Breast epithelium (tissue), 4 donors: ENCODE measurements at regions not wholly inside any gene's neighbourhood (a gene's known extent, or its start where the extent isn't known, plus 50 kb on each side); places are given as distances from the start of the nearest gene placed in this dataset.

Experiments
- DNase-seq, 2 donors: peaks; one replicate each; pipeline ENCODE4 v3.0.0-alpha.2; 2019; ENCODE audit warnings: low spot score in 2 of 2
- H3K27ac ChIP-seq, 2 donors: fragments of 200-600 bp; sonication (generic) in 1 of 2; one replicate each; pipeline ENCODE4 v1.5.1; 2016 to 2019; ENCODE audit warnings: mild to moderate bottlenecking in 1 of 2
- H3K27me3 ChIP-seq, 2 donors: fragments of 200-600 bp; sonication (generic) in 1 of 2; one replicate each; pipeline versions ENCODE4 v1.5.1 to v1.6.0; 2017 to 2019; ENCODE audit warnings: control low read depth in 1 of 2, mild to moderate bottlenecking in 1 of 2
- H3K36me3 ChIP-seq: fragments of 200-600 bp; one replicate; pipeline ENCODE4 v1.5.1; 2019
- H3K4me1 ChIP-seq, 2 donors: fragments of 200-600 bp; sonication (generic); one replicate each; pipeline ENCODE4 v1.5.1; 2016 to 2019; ENCODE audit warnings: control low read depth in 1 of 2
- H3K4me3 ChIP-seq, 3 donors: fragments of 200-600 bp; sonication (generic); 1 replicate in 2 of 3; 2 replicates in 1 of 3; pipeline ENCODE4 v1.5.1; 2016 to 2019; ENCODE audit warnings: mild to moderate bottlenecking in 3 of 3, moderate library complexity in 2 of 3
- H3K9me3 ChIP-seq, 2 donors: fragments of 200-600 bp; sonication (generic) in 1 of 2; one replicate each; pipeline ENCODE4 v1.5.1; 2016 to 2019; ENCODE audit warnings: control low read depth in 1 of 2
- POLR2A ChIP-seq: fragments of 450-650 bp; IDR thresholded peaks from one replicate; pipeline ENCODE4 v1.6.1; 2016; ENCODE audit warnings: antibody characterized with exemption, mild to moderate bottlenecking, moderate library complexity
- POLR2AphosphoS5 ChIP-seq, 3 donors: sonication (generic); formaldehyde crosslinking; IDR thresholded peaks; one replicate each; pipeline ENCODE4 v1.6.1; 2017; ENCODE audit warnings: antibody characterized with exemption in 3 of 3
- intact Hi-C: fragments of 100-400 bp; cut with DNase I; formaldehyde crosslinking; loops from one replicate; pipeline ENCODE4 v1.15.1; 2023; ENCODE audit warnings: low total_unique reads
- TF ChIP-seq, protein P1 (sequence below), 3 donors: fragments of 450-650 bp; IDR thresholded peaks; one replicate each; pipeline ENCODE4 v1.5.1; 2016 to 2017; ENCODE audit warnings: antibody characterized with exemption in 3 of 3, mild to moderate bottlenecking in 3 of 3, moderate library complexity in 3 of 3

DNA sequence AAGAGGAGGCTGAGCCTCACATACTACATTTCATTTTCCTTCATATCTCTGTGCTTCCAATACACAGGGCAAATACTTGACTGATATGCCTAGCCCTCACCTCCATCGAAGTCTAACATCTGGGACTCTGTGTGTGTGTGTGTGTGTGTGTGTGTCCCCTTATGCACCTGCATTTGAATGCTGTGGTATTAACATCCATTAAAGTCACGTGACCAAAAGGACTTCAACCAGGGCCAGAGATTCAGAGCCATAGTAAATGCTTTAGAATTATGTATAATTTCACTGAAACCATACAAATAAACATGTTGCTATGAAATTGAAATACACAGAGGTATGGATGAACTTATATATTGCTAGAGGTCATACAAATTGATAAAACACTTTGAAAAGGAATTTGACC is 165.8 kb upstream of the SEMA6D start:
- Histone ChIP-seq H3K4me3 (no peak overlapping the region), H3K4me1 (no peaks in the 10 kb centered on the region), H3K27me3 (no peaks in the 10 kb centered on the region), H3K36me3 (no peaks in the 10 kb centered on the region), H3K27ac (no peak overlapping the region), H3K9me3 (no peaks in the 10 kb centered on the region)
- no peak for DNase-seq
- intact Hi-C loops = no loop called here
- TF ChIP-seq POLR2A = no peak
- no peak for TF ChIP-seq POLR2AphosphoS5 (IDR thresholded peaks at IDR 0.05)
- TF ChIP-seq, protein P1, sequence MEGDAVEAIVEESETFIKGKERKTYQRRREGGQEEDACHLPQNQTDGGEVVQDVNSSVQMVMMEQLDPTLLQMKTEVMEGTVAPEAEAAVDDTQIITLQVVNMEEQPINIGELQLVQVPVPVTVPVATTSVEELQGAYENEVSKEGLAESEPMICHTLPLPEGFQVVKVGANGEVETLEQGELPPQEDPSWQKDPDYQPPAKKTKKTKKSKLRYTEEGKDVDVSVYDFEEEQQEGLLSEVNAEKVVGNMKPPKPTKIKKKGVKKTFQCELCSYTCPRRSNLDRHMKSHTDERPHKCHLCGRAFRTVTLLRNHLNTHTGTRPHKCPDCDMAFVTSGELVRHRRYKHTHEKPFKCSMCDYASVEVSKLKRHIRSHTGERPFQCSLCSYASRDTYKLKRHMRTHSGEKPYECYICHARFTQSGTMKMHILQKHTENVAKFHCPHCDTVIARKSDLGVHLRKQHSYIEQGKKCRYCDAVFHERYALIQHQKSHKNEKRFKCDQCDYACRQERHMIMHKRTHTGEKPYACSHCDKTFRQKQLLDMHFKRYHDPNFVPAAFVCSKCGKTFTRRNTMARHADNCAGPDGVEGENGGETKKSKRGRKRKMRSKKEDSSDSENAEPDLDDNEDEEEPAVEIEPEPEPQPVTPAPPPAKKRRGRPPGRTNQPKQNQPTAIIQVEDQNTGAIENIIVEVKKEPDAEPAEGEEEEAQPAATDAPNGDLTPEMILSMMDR (IDR thresholded peaks at IDR 0.05) = no peak

DNA sequence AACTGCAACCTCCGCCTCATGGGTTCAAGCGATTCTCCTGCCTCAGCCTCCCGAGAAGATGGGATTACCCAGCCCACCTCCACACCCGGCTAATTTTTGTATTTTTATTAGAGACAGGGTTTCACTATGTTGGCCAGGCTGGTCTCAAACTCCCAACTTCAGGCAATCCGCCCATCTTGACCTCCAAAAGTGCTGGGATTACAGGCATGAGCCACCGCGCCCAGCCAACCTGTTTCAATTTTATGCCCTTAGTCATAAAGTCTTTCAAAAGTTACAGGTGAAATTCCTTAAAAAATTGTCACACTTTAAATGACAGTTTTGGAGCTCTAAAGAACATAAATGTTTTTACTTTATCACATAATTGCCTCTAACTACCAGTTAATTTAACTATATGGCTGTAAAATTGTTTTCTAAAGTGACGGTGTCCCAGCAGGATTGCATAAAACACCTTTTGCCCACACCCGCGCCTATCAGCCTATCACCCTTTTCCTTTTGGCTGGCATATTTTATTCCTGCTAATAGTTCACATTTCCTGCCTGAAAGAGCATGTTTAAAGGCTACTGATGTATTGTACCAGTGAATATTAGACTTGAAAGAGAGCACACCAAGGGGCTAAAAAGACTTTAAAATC is 164.2 kb upstream of the SEMA6D start:
- DNase-seq = no peak
- Histone ChIP-seq H3K27me3 (no peaks in the 10 kb centered on the region), H3K27ac (no peak overlapping the region), H3K4me1 (no peaks in the 10 kb centered on the region), H3K4me3 (no peak overlapping the region), H3K36me3 (no peaks in the 10 kb centered on the region), H3K9me3 (no peaks in the 10 kb centered on the region)
- TF ChIP-seq POLR2A (no peak), POLR2AphosphoS5 (IDR thresholded peaks at IDR 0.05) (no peak)
- TF ChIP-seq, protein P1 (IDR thresholded peaks at IDR 0.05) = no peak
- intact Hi-C loops = no loop called here

DNA sequence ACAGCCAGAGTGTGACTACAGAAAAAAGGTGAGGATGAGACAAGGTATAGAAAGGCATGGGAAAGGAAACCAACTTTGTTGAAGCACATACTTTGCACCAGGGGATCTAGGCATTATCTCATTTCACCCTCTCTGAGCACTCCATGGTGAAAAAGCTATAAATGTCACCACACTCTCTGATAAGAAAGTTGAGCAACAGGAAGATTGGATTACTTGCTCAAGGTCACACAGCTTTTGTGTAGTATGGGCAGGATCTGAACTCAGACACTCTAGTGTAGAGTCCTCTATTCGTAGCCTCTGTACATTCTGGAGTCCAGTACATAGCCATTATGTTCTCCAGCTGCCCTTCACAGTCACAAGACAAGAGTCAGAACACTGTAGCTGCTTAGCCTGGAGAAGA is 163.4 kb upstream of the SEMA6D start:
- intact Hi-C loops = no loop called here
- Histone ChIP-seq H3K4me3 (no peak overlapping the region), H3K9me3 (no peaks in the 10 kb centered on the region)

DNA sequence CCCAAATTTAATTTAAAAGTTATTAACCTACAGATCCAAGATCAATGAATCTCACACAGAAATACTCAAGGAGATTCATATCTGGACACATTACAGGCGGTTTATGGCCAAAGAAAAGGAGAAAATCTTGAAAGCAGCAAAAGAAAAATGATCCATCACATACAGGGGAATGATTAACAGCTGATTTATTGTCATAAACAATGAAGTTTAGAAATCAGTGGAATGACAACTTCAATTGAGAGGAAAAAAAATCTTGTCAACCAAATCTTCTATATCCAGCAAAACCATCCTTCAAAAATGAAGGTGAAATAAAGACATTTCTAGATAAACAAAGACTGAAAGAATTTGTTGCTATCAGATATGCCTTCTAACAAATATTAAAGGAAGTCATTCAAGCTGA is 156.2 kb upstream of the SEMA6D start:
- H3K27me3 ChIP-seq = no peaks in the 10 kb centered on the region
- no peaks in the 10 kb centered on the region for H3K4me1 ChIP-seq
- DNase-seq = no peak
- peaks cover 0 to 18% of the 10 kb centered on the region in 2 donors for H3K9me3 ChIP-seq
- TF ChIP-seq POLR2AphosphoS5 (IDR thresholded peaks at IDR 0.05) = no peak
- no peak for TF ChIP-seq POLR2A
- H3K27ac ChIP-seq = no peak overlapping the region
- no peaks in the 10 kb centered on the region for H3K36me3 ChIP-seq
- intact Hi-C loops = no loop called here
- no peak overlapping the region for H3K4me3 ChIP-seq

More for the DNA sequence above, 163.4 kb upstream of the SEMA6D start:
- TF ChIP-seq, protein P1 (IDR thresholded peaks at IDR 0.05) = no peak
- TF ChIP-seq POLR2A (no peak), POLR2AphosphoS5 (IDR thresholded peaks at IDR 0.05) (no peak)
- DNase-seq = no peak
- no peaks in the 10 kb centered on the region for H3K36me3 ChIP-seq
- H3K27ac ChIP-seq = no peak overlapping the region
- no peaks in the 10 kb centered on the region for H3K4me1 ChIP-seq
- no peaks in the 10 kb centered on the region for H3K27me3 ChIP-seq

DNA sequence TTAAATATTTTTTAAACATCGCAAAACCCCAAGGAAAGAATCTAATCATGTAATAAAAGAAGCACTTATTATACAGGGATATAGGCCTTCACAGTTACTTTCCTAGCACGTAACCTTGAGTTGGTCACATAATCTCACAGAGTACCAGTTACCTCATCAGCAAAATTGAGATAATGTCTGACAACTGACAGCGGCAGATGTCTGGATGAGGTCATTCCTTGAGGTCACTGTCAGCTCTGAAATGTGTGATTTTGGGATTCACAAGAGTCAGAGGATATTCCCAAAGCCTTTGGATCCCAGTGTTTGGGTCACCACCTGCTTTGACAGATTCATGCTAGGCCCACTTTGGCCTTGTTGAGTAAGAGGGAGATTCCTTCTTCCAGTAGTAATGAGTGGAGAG is 151.4 kb upstream of the SEMA6D start:
- no peaks in the 10 kb centered on the region for H3K36me3 ChIP-seq
- peaks cover 0 to 6% of the 10 kb centered on the region in 2 donors for H3K9me3 ChIP-seq
- H3K4me3 ChIP-seq = no peak overlapping the region
- no peak for DNase-seq
- no peak overlapping the region for H3K27ac ChIP-seq
- intact Hi-C loops = no loop called here
- no peaks in the 10 kb centered on the region for H3K27me3 ChIP-seq
- no peaks in the 10 kb centered on the region for H3K4me1 ChIP-seq
- TF ChIP-seq POLR2AphosphoS5 (IDR thresholded peaks at IDR 0.05) (no peak), POLR2A (no peak)
- TF ChIP-seq, protein P1 (IDR thresholded peaks at IDR 0.05) = no peak
